GM03348 (cell line): ENCODE measurements at regions not wholly inside any gene's neighbourhood (a gene's known extent, or its start where the extent isn't known, plus 50 kb on each side); places are given as distances from the start of the nearest gene placed in this dataset.

ENCODE experiments used
- DNase-seq: peaks from one replicate; pipeline ENCODE4 v3.0.0; 2012; ENCODE audit warnings: low spot score

GRCh38 chr1:108050911-108051629, 86.1 kb upstream of the VAV3 start:
- no peak for DNase-seq

GRCh38 chr1:108050158-108050557, 85.2 kb upstream of the VAV3 start:
- no peak for DNase-seq

- DNase-seq, result peak; percentile 13
These were observed 84.3 kb upstream of the VAV3 start for GRCh38 chr1:108049178-108049819.

DNA sequence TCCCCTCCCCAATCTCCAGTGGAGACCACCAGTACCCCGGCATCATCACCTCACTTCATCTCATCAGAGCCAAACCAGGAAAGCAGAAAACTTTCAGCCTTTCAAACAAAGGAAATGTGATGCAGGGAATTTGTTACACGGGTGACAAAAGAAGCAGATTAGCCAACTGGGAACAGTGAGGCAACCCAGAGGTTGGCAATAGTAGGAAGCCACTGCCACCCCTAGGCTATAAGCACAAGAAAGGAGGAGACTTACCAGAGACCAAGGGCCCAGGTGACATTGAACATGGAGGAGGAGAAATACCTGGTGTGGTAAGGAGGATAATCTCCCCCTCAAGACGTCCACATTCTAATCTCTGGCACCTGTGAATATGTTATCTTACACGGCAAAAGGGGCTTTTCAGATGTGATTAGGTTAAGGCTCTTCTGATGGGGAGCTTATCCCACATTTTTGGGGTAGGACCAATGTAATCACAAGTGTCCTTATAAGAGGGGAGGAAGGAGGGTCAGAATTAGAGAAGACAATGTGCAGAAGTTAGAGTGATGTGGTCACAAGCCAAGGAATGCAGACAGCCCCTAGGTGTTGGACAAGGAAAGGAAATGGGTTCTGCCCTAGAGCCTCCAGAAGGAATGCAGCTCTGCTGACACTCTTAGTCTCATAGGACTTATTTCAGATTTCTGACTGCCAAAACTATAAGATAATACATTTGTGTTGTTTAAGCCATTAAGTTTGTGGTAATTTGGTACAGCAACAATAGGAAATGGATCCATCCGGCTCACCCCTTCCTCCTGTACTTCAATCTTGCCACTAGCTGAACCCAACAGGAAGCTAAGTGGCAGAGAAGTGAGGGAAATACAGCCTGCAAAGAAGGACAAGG, 83.6 kb upstream of the VAV3 start:
- DNase-seq, result no peak

DNA sequence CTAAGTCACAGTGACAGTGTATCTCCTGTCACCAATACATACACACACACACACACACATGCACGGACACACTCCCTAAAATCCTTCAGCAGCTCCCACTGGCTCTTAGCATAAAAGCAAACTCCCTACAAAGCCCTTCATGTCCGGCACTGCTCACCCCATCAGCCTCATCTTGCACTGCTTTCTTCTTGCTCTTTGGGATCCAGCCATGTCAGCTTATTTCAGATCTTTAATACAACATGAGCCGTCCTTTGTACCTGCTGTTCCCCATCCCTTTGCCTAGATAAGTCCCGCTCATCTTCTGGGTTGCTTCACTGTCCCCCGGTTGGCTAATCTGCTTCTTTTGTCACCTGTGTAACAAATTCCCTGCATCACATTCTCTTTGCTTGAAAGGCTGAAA, 82.1 kb upstream of the VAV3 start:
- no peak for DNase-seq

GRCh38 chr1:108046026-108046425, 81.0 kb upstream of the VAV3 start:
- DNase-seq, result no peak

DNA sequence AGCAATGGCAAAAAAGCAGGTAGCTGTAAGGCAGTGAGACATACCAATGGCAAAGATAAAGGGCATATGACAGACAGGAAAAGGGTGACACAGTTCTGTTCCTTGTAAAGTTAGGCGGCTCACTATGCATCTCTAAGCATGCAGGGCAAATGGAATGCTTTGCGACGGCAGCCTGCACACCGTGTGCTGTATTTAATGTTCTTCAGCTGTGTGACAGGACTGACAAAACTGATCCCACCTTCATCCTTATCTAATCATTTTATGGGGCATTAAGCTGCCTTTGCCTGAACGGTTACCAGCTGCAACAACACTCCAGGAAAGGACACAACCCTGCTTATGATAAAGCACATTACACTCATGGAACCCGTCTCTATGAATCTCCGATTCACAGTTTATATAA, 80.5 kb upstream of the VAV3 start:
- no peak for DNase-seq

DNA sequence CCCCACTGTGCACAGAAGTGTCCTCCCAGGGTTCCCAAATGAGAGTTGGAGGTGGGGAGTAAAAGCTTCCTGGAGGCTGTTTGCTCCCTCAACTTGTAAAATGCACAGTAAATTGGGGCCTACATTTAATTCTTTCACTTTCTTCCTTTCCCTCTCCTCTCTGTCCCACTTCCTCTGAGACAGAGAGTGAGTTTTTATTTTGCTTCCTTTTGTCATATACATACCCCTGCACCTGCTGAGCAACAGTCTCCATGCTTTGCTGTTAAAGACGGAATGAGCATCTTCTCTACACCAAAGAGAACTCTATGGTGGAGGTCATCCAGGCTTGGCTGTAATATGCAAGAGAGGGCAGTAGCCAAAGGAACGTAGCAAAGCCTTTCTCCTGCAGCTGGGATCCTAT, 79.3 kb upstream of the VAV3 start:
- no peak for DNase-seq

DNA sequence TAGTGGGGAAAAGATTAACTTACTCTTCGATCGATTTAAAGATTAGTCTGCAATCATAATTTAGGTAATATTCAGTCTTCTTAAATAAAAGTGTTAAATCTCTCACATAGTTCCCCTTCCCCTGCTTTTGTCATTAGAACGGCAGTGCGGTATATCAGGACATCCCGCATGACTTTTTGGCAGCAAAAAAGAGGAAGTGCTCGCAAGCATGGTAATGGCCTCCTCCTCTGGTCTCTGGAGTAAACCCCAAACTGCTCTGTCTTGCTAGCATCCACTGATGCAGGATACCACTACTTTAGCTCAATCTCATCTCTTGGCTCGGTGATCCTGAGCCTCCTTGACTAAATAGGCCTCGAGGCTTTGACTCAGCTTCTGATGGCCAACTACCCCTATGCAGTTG, 78.7 kb upstream of the VAV3 start:
- no peak for DNase-seq

DNA sequence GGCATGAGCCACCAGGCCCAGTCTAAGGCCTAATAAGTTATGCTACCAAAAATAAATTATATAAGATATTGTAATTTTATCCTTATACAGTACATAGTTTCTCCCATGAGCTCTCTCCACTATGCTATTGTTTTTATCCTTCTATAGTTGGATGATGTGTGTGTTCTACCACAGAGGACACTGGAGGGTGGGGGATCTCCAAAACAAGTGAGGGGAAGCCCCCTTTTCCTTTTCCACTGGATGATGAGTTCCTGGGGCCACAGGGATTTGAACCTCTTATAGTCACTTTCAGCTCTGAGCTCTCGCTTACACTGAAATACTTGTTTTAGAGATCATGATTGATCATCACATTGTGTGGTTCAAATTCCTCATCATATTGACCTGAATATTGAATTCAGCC, 77.6 kb upstream of the VAV3 start:
- DNase-seq, result no peak

- DNase-seq, result no peak
These were observed 76.6 kb upstream of the VAV3 start for GRCh38 chr1:108041360-108042142.

DNA sequence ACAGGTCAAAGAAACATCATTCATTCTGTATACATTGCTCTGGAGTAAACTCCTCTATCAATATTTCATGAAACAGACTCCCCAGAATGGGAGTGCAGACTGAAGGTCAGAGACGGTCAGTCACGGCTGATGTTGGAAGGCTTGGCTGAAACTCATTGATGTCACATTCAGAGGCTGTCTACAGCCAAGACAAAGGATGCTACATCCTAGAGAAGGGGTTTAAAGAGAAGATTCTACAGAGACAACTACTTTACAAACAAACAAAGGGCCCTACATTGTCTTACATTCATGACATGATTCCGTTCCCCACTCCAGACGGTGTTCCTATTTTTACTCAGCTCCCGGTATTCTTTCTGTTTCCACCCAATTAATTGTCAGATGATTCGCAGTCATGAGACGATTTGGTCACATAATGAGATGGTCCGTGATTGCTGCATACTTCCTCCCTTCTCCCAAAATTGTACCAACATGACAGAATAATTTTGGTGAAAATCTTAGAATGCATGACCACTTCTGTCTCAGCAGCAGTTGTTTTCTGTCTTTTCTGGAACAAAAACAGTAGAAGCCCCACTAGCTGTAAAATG, 73.8 kb upstream of the VAV3 start:
- DNase-seq, result no peak

GRCh38 chr1:108036796-108037562, 72.0 kb upstream of the VAV3 start:
- no peak for DNase-seq

DNA sequence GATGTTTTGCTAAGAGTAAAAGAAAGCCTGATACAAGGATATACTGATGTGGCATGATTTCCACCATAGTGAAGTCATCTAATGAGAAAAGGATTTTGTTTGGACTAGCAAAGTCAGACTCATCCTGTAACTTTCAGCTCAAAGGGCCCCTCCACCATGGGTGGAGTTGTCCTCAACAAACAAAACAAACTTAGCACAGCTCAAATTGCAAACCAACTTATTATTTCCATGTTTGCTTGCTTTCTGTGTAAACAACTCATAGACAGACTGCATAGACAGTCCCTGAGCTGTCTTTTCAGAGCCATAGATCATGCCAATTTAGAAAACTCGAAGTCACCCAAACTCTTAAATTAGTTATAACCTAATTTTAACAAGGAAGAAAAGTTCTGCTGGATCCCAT, 69.4 kb upstream of the VAV3 start:
- DNase-seq, result no peak

GRCh38 chr1:108033550-108033951, 68.6 kb upstream of the VAV3 start:
- no peak for DNase-seq

DNA sequence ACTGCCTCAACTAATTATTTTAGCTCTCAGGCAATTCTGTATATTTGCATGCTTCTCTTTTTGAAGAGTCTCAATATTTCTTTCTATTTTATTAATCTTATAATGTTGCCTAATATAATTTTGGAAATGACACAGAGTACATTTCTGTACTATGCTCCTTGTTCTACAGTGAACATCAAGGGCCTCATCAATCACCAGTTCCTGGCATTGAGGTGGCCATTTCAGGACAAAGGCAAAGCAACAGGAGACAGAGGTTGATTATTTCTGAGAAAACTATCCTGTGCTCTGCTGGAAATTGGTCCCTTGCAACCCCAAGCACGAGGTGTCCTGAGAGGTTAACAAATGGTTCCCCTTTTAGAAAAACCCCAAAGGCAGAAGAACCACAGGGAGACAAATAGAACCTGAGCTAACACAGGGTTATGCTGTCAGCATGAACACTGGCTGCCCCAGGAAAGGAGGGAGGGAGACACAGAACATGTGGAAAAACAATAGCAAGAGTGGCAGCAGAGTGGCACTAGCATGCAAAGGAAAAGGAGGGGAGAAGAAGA, 63.9 kb upstream of the VAV3 start:
- no peak for DNase-seq

DNA sequence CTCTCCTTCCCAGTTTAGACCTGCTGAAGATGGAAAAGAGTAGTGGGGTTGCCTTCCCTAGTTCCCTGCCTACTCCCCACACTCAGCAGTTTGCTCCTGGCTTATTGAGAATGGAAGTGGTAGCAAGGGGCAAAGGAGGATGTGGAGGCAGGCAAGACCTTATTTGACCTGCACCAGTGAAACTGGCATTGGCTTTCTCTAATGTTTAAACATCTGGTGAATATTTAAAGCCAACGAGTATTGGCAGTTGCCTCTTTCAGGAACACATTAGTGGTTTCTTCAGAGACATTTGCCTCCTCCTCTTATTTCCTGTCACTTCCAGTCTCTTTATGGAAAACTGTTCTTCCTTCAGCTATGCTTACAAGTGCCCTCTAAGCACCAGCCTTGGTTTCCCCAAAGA, 62.4 kb upstream of the VAV3 start:
- DNase-seq, result no peak

- no peak for DNase-seq
These were observed 52.7 kb upstream of the VAV3 start for GRCh38 chr1:108017698-108018097.

- DNase-seq, result peak; percentile 21
These were observed 51.5 kb upstream of the VAV3 start for GRCh38 chr1:108016451-108016920.
